GM12892 (cell line): ENCODE measurements at regions not wholly inside any gene's neighbourhood (a gene's known extent, or its start where the extent isn't known, plus 50 kb on each side); places are given as distances from the start of the nearest gene placed in this dataset.
"Not testable (repeated sequence)": the region's sequence is repeated elsewhere in the genome, so short reads cannot be mapped to it uniquely, and the experiment has no call there.

ENCODE experiments used
- DNase-seq: peaks from one replicate; pipeline ENCODE4 v3.0.0; 2011; ENCODE audit not compliant: insufficient read length
- FAIRE-seq: peaks from 2 replicates; lab custom pipeline; 2011; peaks lifted over from hg19 to GRCh38; lab: Jason Lieb, UNC
- POLR2A ChIP-seq: IDR thresholded peaks from 2 replicates; pipeline ENCODE4 v1.6.1; 2011; ENCODE audit warnings: low read depth, low read length, control low read depth
- POLR2AphosphoS5 ChIP-seq: IDR thresholded peaks from 2 replicates; pipeline ENCODE4 v1.6.1; 2011; ENCODE audit warnings: low read depth, low read length, control low read depth
- TAF1 ChIP-seq: IDR thresholded peaks from 2 replicates; pipeline ENCODE4 v1.6.1; 2011; ENCODE audit warnings: low read depth, mild to moderate bottlenecking, control low read depth, low read length, borderline replicate concordance

GRCh38 chr12:105576261-105576660, 245.8 kb downstream of the C12orf75 start:
- FAIRE-seq (no peak), DNase-seq (no peak)
- TF ChIP-seq TAF1: no peak
- TF ChIP-seq POLR2A: no peak

- DNase-seq (no peak), FAIRE-seq (no peak)
- TF ChIP-seq TAF1: no peak
- no peak for TF ChIP-seq POLR2AphosphoS5
- TF ChIP-seq POLR2A: no peak
Measured at GRCh38 chr12:105580821-105581352, 250.4 kb downstream of the C12orf75 start.

- TF ChIP-seq POLR2A: no peak
- no peak for TF ChIP-seq POLR2AphosphoS5
- no peak for TF ChIP-seq TAF1
- DNase-seq: no peak
- no peak for FAIRE-seq
Measured at GRCh38 chr12:105581420-105581819, 250.9 kb downstream of the C12orf75 start.

- no peak for TF ChIP-seq TAF1
- TF ChIP-seq POLR2A: no peak
- TF ChIP-seq POLR2AphosphoS5: no peak
- no peak for FAIRE-seq
- DNase-seq: no peak
Measured at GRCh38 chr12:105585107-105585506, 254.6 kb downstream of the C12orf75 start.

GRCh38 chr12:105587237-105587636, 256.7 kb downstream of the C12orf75 start:
- DNase-seq (no peak), FAIRE-seq (no peak)
- TF ChIP-seq POLR2AphosphoS5: no peak
- no peak for TF ChIP-seq TAF1
- no peak for TF ChIP-seq POLR2A

- DNase-seq: no peak
Measured at GRCh38 chr12:105588106-105588505, 257.6 kb downstream of the C12orf75 start.

GRCh38 chr12:105590571-105590970, 260.1 kb downstream of the C12orf75 start:
- TF ChIP-seq POLR2AphosphoS5 (no peak), TAF1 (no peak), POLR2A (no peak)
- FAIRE-seq (no peak), DNase-seq (no peak)

More at GRCh38 chr12:105588106-105588505, 257.6 kb downstream of the C12orf75 start:
- FAIRE-seq: no peak
- no peak for TF ChIP-seq POLR2AphosphoS5
- no peak for TF ChIP-seq POLR2A
- TF ChIP-seq TAF1: no peak

GRCh38 chr12:105595440-105595839, 264.9 kb downstream of the C12orf75 start:
- FAIRE-seq: no peak
- TF ChIP-seq POLR2AphosphoS5 (no peak), POLR2A (no peak), TAF1 (no peak)
- DNase-seq: no peak

GRCh38 chr12:105596731-105597130, 266.2 kb downstream of the C12orf75 start:
- no peak for DNase-seq
- TF ChIP-seq TAF1: no peak
- TF ChIP-seq POLR2A: no peak
- no peak for TF ChIP-seq POLR2AphosphoS5
- no peak for FAIRE-seq

GRCh38 chr12:105598031-105598430, 267.5 kb downstream of the C12orf75 start:
- TF ChIP-seq POLR2A (no peak), TAF1 (no peak), POLR2AphosphoS5 (no peak)
- no peak for DNase-seq
- no peak for FAIRE-seq

GRCh38 chr12:105600911-105601545, 270.5 kb downstream of the C12orf75 start:
- DNase-seq (no peak), FAIRE-seq (no peak)
- TF ChIP-seq POLR2A: no peak

- not testable (repeated sequence) for FAIRE-seq, DNase-seq
Measured at GRCh38 chr12:105602312-105602711, 271.8 kb downstream of the C12orf75 start.

- not testable (repeated sequence) for FAIRE-seq
Measured at GRCh38 chr12:105604281-105604680, 273.8 kb downstream of the C12orf75 start.

GRCh38 chr12:105606613-105607012, 276.1 kb downstream of the C12orf75 start:
- DNase-seq, FAIRE-seq: not testable (repeated sequence)

More at GRCh38 chr12:105604281-105604680, 273.8 kb downstream of the C12orf75 start:
- DNase-seq: not testable (repeated sequence)

- FAIRE-seq, DNase-seq: not testable (repeated sequence)
Measured at GRCh38 chr12:105609001-105609400, 278.5 kb downstream of the C12orf75 start.
